ENCODE measurements at regions not wholly inside any gene's neighbourhood (a gene's known extent, or its start where the extent isn't known, plus 50 kb on each side); places are given as distances from the start of the nearest gene placed in this dataset.

GRCh38 chr6:6997263-6998193, 110.2 kb upstream of the RREB1 start:
- ATAC-seq: peak; percentile 55

GRCh38 chr6:6998194-6998569, 109.6 kb upstream of the RREB1 start:
- ATAC-seq: no peak
- H3K36me3 ChIP-seq (ENCODE audit: low read depth): no peaks in the 10 kb centered on the region
- no peak for TF ChIP-seq CTCF (IDR thresholded peaks at IDR 0.05)
- DNase-seq: no peak
- H3K4me1 ChIP-seq (ENCODE audit: low read depth): no peaks in the 10 kb centered on the region
- no peaks in the 10 kb centered on the region for H3K9me3 ChIP-seq
- H3K4me3 ChIP-seq: no peak overlapping the region
- intact Hi-C loops (cut with DNase I, micrococcal nuclease): no loop called here

More at GRCh38 chr6:6997263-6998193, 110.2 kb upstream of the RREB1 start:
- DNase-seq: no peak
- TF ChIP-seq CTCF (IDR thresholded peaks at IDR 0.05): no peak
- Histone ChIP-seq H3K4me3 (no peak overlapping the region), H3K36me3 (ENCODE audit: low read depth) (no peaks in the 10 kb centered on the region), H3K9me3 (no peaks in the 10 kb centered on the region), H3K4me1 (ENCODE audit: low read depth) (no peaks in the 10 kb centered on the region)
- intact Hi-C loops (cut with DNase I, micrococcal nuclease): no loop called here

GRCh38 chr6:7000825-7001777, 106.7 kb upstream of the RREB1 start:
- Histone ChIP-seq H3K36me3 (ENCODE audit: low read depth) (no peaks in the 10 kb centered on the region), H3K4me1 (ENCODE audit: low read depth) (no peaks in the 10 kb centered on the region), H3K4me3 (no peak overlapping the region), H3K9me3 (no peaks in the 10 kb centered on the region)
- DNase-seq (no peak), ATAC-seq (no peak)
- intact Hi-C loops (cut with DNase I, micrococcal nuclease): no loop called here
- TF ChIP-seq CTCF (IDR thresholded peaks at IDR 0.05): no peak

GRCh38 chr6:7003041-7003440, 104.7 kb upstream of the RREB1 start:
- no peak for TF ChIP-seq CTCF (IDR thresholded peaks at IDR 0.05)
- H3K4me1 ChIP-seq (ENCODE audit: low read depth): no peaks in the 10 kb centered on the region
- no peak for DNase-seq
- no peaks in the 10 kb centered on the region for H3K9me3 ChIP-seq
- no peak overlapping the region for H3K4me3 ChIP-seq
- ATAC-seq: no peak
- no peaks in the 10 kb centered on the region for H3K36me3 ChIP-seq (ENCODE audit: low read depth)
- intact Hi-C loops (cut with DNase I, micrococcal nuclease): no loop called here

- ATAC-seq: no peak
- no peak for TF ChIP-seq CTCF (IDR thresholded peaks at IDR 0.05)
These were observed 103.0 kb upstream of the RREB1 start for GRCh38 chr6:7004581-7005297.

More at GRCh38 chr6:7004581-7005297, 103.0 kb upstream of the RREB1 start:
- Histone ChIP-seq H3K9me3 (no peaks in the 10 kb centered on the region), H3K4me3 (no peak overlapping the region), H3K4me1 (ENCODE audit: low read depth) (no peaks in the 10 kb centered on the region), H3K36me3 (ENCODE audit: low read depth) (no peaks in the 10 kb centered on the region)
- intact Hi-C loops (cut with DNase I, micrococcal nuclease): no loop called here
- DNase-seq: no peak
